ENCODE measurements at regions not wholly inside any gene's neighbourhood (a gene's known extent, or its start where the extent isn't known, plus 50 kb on each side); places are given as distances from the start of the nearest gene placed in this dataset.

DNA sequence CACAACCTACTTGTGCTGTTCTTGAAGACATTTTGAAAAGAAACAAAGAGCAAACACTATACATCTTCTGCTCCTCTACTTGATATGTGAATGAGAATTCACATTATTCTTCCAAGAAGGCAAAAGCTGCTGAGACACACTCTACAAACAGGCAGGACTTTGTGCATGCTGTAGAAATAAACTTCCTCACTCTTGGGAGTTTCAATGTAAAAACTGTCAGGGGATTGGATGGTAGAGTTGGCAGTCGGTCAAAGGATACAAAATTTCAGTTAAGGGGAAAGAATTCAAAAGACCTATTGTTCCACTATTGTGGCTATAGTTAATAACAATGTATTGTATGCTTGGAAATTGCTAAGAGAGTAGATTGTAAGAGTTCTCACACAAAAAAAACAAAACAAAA is 196.3 kb downstream of the MC4R start:
- H3K4me1 ChIP-seq (replicated peaks in 1 of 4; ENCODE audit: control insufficient read depth in 3 of 4, insufficient read depth in 4 of 4, low read length in 3 of 4), result no peaks in the 10 kb centered on the region
- H2BK12ac ChIP-seq (ENCODE audit: low read depth, low read length), result no peak overlapping the region
- no peak overlapping the region for H3K23ac ChIP-seq (ENCODE audit: insufficient read length)
- no peaks in the 10 kb centered on the region for H3K27me3 ChIP-seq (replicated peaks in 1 of 4; ENCODE audit: control insufficient read depth in 3 of 4, extremely low read depth in 1 of 4, insufficient read depth in 3 of 4, low read length in 3 of 4)
- no peak overlapping the region for H2BK5ac ChIP-seq (ENCODE audit: low read depth, low read length)
- H3K56ac ChIP-seq (replicated peaks; ENCODE audit: insufficient read length, low read depth, low read length), result no peak overlapping the region
- WGBS, 2 experiments (ENCODE audit: extremely low coverage in 1 of 2, insufficient coverage in 1 of 2, insufficient read length in 1 of 2, insufficient replicate concordance in 2 of 2, low coverage in 1 of 2, low lambda C conversion rate in 2 of 2, missing lambda C conversion rate in 1 of 2), result 86% methylated on average over 1 of the region's 1 CpG; no CpG with 5 or more reads in 1 of the 2 experiments
- H3K23me2 ChIP-seq (ENCODE audit: low read depth, low read length), result no peaks in the 10 kb centered on the region
- H3K36me3 ChIP-seq (ENCODE audit: control insufficient read depth in 2 of 4, insufficient read depth in 4 of 4, low read length in 3 of 4), result no peaks in the 10 kb centered on the region
- no peaks in the 10 kb centered on the region for H3K79me1 ChIP-seq (ENCODE audit: low read depth, low read length)
- H2BK120ac ChIP-seq (replicated peaks; ENCODE audit: low read depth, low read length), result no peak overlapping the region
- no peak overlapping the region for H2AFZ ChIP-seq (ENCODE audit: low read length)
- H3K9me3 ChIP-seq (ENCODE audit: insufficient read depth in 2 of 2, low read depth in 1 of 2, low read length in 1 of 2), result no peaks in the 10 kb centered on the region
- no peaks in the 10 kb centered on the region for H4K20me1 ChIP-seq (replicated peaks in 1 of 2; ENCODE audit: control insufficient read depth in 1 of 2, insufficient read depth in 2 of 2, low read length in 2 of 2)
- no peak overlapping the region for H4K8ac ChIP-seq (ENCODE audit: extremely low read depth, insufficient read depth, low read length)
- H2BK15ac ChIP-seq (ENCODE audit: low read length), result no peak overlapping the region
- no peak overlapping the region for H3K18ac ChIP-seq (ENCODE audit: extremely low read depth, low read length)
- ChIA-PET POLR2A (ENCODE audit: partially characterized antibody) (no interaction called here), CTCF (ENCODE audit: partially characterized antibody) (interaction anchor here (0.9 kb wide), 1 partner anchor 18 kb away, joined by 3 read pairs; no protein-coding TSS in a partner anchor)
- H4K91ac ChIP-seq (replicated peaks; ENCODE audit: insufficient read length, low read length), result no peak overlapping the region
- H3K4me3 ChIP-seq (ENCODE audit: extremely low read depth in 1 of 4, insufficient read depth in 2 of 4, low read depth in 3 of 4, low read length in 4 of 4), result no peak overlapping the region
- no peak overlapping the region for H2BK20ac ChIP-seq (ENCODE audit: low read length)
- no peak for DNase-seq (ENCODE audit: low read depth in 1 of 2, low spot score in 2 of 2)
- no peak overlapping the region for H4K5ac ChIP-seq (ENCODE audit: insufficient read length, low read depth, low read length)
- H3K4me2 ChIP-seq (ENCODE audit: insufficient read depth in 1 of 2, low read depth in 2 of 2, low read length in 2 of 2), result no peak overlapping the region
- no peak for FAIRE-seq
- H3K14ac ChIP-seq (ENCODE audit: insufficient read length), result no peak overlapping the region
- H3K27ac ChIP-seq (ENCODE audit: low read depth, low read length), result no peak overlapping the region
- H3K4ac ChIP-seq (replicated peaks; ENCODE audit: insufficient read length, low read depth, low read length), result no peak overlapping the region
- no peaks in the 10 kb centered on the region for H3K79me2 ChIP-seq (ENCODE audit: control insufficient read depth in 1 of 2, insufficient read depth in 2 of 2, low read length in 2 of 2)
- H2AK5ac ChIP-seq (ENCODE audit: low read depth, low read length), result no peak overlapping the region
- H3K9ac ChIP-seq (replicated peaks in 1 of 4; ENCODE audit: extremely low read depth in 1 of 4, low read depth in 3 of 4, low read length in 3 of 4), result no peak overlapping the region
- TF ChIP-seq BRCA1 (IDR thresholded peaks at IDR 0.05; ENCODE audit: low read depth, low read length) (no peak), RAD21 (IDR thresholded peaks at IDR 0.05 in 1 of 2, conservative IDR thresholded peaks at IDR 0.05 in 1 of 2; ENCODE audit: low read depth in 2 of 2, low read length in 2 of 2) (no peak), USF2 (IDR thresholded peaks at IDR 0.05; ENCODE audit: low read length) (no peak), BACH1 (IDR thresholded peaks at IDR 0.05; ENCODE audit: low read length) (no peak), TAF1 (IDR thresholded peaks at IDR 0.05; ENCODE audit: low read depth, low read length) (no peak), ASH2L (IDR thresholded peaks at IDR 0.05; ENCODE audit: low read length) (no peak), EZH2 (IDR thresholded peaks at IDR 0.05; ENCODE audit: low read depth, low read length, severe bottlenecking) (no peak), GABPA (IDR thresholded peaks at IDR 0.05; ENCODE audit: borderline replicate concordance, insufficient read depth, low read length) (no peak), CHD2 (IDR thresholded peaks at IDR 0.05; ENCODE audit: low read length) (no peak)
- TF ChIP-seq, protein P1, sequence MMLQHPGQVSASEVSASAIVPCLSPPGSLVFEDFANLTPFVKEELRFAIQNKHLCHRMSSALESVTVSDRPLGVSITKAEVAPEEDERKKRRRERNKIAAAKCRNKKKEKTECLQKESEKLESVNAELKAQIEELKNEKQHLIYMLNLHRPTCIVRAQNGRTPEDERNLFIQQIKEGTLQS (IDR thresholded peaks at IDR 0.05; ENCODE audit: insufficient read depth, low read depth, low read length), result no peak
- TF ChIP-seq, protein P2, sequence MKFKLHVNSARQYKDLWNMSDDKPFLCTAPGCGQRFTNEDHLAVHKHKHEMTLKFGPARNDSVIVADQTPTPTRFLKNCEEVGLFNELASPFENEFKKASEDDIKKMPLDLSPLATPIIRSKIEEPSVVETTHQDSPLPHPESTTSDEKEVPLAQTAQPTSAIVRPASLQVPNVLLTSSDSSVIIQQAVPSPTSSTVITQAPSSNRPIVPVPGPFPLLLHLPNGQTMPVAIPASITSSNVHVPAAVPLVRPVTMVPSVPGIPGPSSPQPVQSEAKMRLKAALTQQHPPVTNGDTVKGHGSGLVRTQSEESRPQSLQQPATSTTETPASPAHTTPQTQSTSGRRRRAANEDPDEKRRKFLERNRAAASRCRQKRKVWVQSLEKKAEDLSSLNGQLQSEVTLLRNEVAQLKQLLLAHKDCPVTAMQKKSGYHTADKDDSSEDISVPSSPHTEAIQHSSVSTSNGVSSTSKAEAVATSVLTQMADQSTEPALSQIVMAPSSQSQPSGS (IDR thresholded peaks at IDR 0.05; ENCODE audit: low read length), result no peak

Measured in H1 (cell line).